ENCODE measurements at regions not wholly inside any gene's neighbourhood (a gene's known extent, or its start where the extent isn't known, plus 50 kb on each side); places are given as distances from the start of the nearest gene placed in this dataset.

GRCh38 chr9:115385383-115386122 is 267.6 kb upstream of the TNC start:
- ChIA-PET POLR2A (no interaction called here), CTCF (no interaction called here)
- H3K27ac Mint-ChIP-seq, result no peak overlapping the region
- peaks cover 0 to 5% of the 10 kb centered on the region in 2 donors for H3K27me3 Mint-ChIP-seq
- ATAC-seq (replicated peaks in 1 of 4) (no peak), DNase-seq (no peak)
- no peaks in the 10 kb centered on the region for H3K4me1 Mint-ChIP-seq
- H3K4me3 Mint-ChIP-seq, result no peak overlapping the region
- no peak overlapping the region for H3K4me3 ChIP-seq (ENCODE audit: control insufficient read depth in 1 of 2, extremely low read depth in 1 of 2, low read length in 1 of 2)
- no peaks in the 10 kb centered on the region for H3K9me3 ChIP-seq
- no peaks in the 10 kb centered on the region for H3K36me3 Mint-ChIP-seq
- H3K4me1 ChIP-seq (ENCODE audit: control insufficient read depth in 1 of 2, extremely low read depth in 1 of 2, insufficient read depth in 2 of 2, low read length in 2 of 2), result no peaks in the 10 kb centered on the region
- no peaks in the 10 kb centered on the region for H3K36me3 ChIP-seq (ENCODE audit: control insufficient read depth in 2 of 2, extremely low read depth in 1 of 2, insufficient read depth in 1 of 2, low read length in 1 of 2)
- peaks cover 0 to 7% of the 10 kb centered on the region in 2 experiments for H3K27me3 ChIP-seq (replicated peaks in 1 of 2; ENCODE audit: control insufficient read depth in 2 of 2, extremely low read depth in 1 of 2, insufficient read depth in 2 of 2, low read length in 1 of 2)
- no peak overlapping the region for H3K27ac ChIP-seq (ENCODE audit: low read length)
- 94% methylated on average over 6 of the region's 18 CpGs for WGBS (ENCODE audit: insufficient coverage)
- H3K9me3 Mint-ChIP-seq, result peaks cover 7 to 17% (median 15%) of the 10 kb centered on the region in 3 donors

GRCh38 chr9:115386963-115387770 is 269.2 kb upstream of the TNC start:
- Mint-ChIP-seq H3K4me3 (no peak overlapping the region), H3K27me3 (peaks cover 0 to 3% of the 10 kb centered on the region in 2 donors), H3K4me1 (no peaks in the 10 kb centered on the region), H3K9me3 (peaks cover 5 to 13% (median 8%) of the 10 kb centered on the region in 3 donors), H3K27ac (no peak overlapping the region), H3K36me3 (no peaks in the 10 kb centered on the region)
- peaks cover 0 to 7% of the 10 kb centered on the region in 2 experiments for H3K27me3 ChIP-seq (replicated peaks in 1 of 2; ENCODE audit: control insufficient read depth in 2 of 2, extremely low read depth in 1 of 2, insufficient read depth in 2 of 2, low read length in 1 of 2)
- CTCF ChIA-PET, result no interaction called here
- H3K36me3 ChIP-seq (ENCODE audit: control insufficient read depth in 2 of 2, extremely low read depth in 1 of 2, insufficient read depth in 1 of 2, low read length in 1 of 2), result no peaks in the 10 kb centered on the region
- no peak overlapping the region for H3K27ac ChIP-seq (ENCODE audit: low read length)
- POLR2A ChIA-PET, result no interaction called here
- WGBS (ENCODE audit: insufficient coverage), result no CpG with 5 or more reads among the region's 2 CpGs
- H3K4me3 ChIP-seq (ENCODE audit: control insufficient read depth in 1 of 2, extremely low read depth in 1 of 2, low read length in 1 of 2), result no peak overlapping the region
- DNase-seq (no peak), ATAC-seq (replicated peaks in 1 of 4) (no peak)
- no peaks in the 10 kb centered on the region for H3K4me1 ChIP-seq (ENCODE audit: control insufficient read depth in 1 of 2, extremely low read depth in 1 of 2, insufficient read depth in 2 of 2, low read length in 2 of 2)
- H3K9me3 ChIP-seq, result no peaks in the 10 kb centered on the region

DNA sequence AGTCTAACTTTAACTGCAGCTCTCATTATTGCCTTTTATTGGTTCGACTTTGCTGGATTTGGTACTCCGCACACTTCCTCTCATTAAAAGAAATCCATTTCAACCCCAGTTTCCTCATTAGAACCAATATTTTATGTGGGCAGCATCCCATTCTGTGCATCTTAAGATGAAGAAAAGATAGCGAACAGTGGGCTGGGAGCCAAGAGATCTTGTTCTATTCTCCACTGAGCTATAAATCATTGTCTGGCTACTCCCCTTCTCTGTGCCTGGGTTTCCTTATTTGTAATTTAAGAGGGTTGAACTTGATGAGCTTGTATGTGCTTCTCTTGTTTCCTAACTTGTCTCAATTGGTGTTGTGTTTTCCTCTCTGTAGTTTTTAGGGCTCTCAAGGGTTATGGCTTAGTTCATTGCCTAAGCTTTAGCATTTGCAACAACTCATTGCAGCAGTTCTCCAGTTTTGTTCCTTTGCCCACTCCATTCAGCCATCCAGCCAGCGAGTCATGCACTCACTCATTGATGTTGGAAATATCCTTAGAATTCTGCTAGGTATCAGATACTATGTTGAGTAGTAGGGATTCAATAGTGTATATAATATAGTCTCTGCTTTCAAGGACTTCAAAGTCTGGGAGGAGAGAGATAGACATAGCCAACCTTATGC is 273.3 kb upstream of the TNC start:
- H3K27ac Mint-ChIP-seq, result no peak overlapping the region
- DNase-seq, result no peak
- Histone ChIP-seq H3K9me3 (no peaks in the 10 kb centered on the region), H3K36me3 (ENCODE audit: control insufficient read depth in 2 of 2, extremely low read depth in 1 of 2, insufficient read depth in 1 of 2, low read length in 1 of 2) (no peaks in the 10 kb centered on the region), H3K27me3 (replicated peaks in 1 of 2; ENCODE audit: control insufficient read depth in 2 of 2, extremely low read depth in 1 of 2, insufficient read depth in 2 of 2, low read length in 1 of 2) (no peaks in the 10 kb centered on the region), H3K4me1 (ENCODE audit: control insufficient read depth in 1 of 2, extremely low read depth in 1 of 2, insufficient read depth in 2 of 2, low read length in 2 of 2) (no peaks in the 10 kb centered on the region), H3K4me3 (ENCODE audit: control insufficient read depth in 1 of 2, extremely low read depth in 1 of 2, low read length in 1 of 2) (no peak overlapping the region), H3K27ac (ENCODE audit: low read length) (no peak overlapping the region)
- CTCF ChIA-PET, result no interaction called here
- H3K9me3 Mint-ChIP-seq, result peaks cover 0 to 4% (median 0%) of the 10 kb centered on the region in 3 donors
- H3K4me3 Mint-ChIP-seq, result no peak overlapping the region
- WGBS (ENCODE audit: insufficient coverage), result 82% methylated on average over 2 of the region's 4 CpGs
- no peak for ATAC-seq (replicated peaks in 1 of 4)
- H3K36me3 Mint-ChIP-seq, result no peaks in the 10 kb centered on the region
- peaks cover 4 to 11% of the 10 kb centered on the region in 2 donors for H3K27me3 Mint-ChIP-seq
- POLR2A ChIA-PET, result no interaction called here
- no peaks in the 10 kb centered on the region for H3K4me1 Mint-ChIP-seq

DNA sequence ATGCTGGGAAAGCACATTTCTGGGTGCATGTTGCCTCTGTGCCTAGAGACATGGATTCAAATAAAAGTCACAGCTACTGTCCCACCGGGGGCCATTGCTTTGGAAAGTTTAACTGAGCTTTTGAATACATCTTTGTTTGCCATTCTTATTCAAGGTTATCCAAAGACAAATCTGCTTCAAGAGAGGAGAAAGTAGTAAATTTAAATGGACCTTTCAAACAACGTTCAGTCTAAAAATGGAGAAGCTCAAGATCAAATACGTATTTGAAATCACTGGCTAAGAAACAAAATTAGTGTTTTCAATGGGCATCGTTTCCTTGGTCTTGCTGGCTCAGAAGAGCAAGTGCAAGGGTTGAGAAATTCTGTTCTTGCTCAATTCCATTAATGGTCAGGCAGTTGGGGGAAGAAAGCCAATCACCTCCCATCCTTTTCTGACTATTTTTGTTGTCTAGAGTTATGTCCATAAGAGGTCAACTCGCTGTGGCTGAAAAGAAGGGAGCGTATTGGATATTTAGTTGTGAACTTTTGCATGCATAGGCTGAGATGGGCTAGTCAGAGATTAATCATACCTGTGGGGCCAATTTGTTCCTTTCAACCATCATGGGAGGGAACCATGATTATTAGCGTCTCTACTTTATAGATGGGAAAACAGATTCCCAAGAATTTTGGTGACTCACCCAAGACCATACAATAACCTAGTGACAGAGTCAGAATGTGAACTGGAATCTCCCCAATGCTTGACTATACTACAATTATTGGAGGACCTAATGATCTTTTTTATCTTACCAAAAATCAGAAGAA is 276.2 kb upstream of the TNC start:
- POLR2A ChIA-PET, result no interaction called here
- H3K4me1 Mint-ChIP-seq, result no peaks in the 10 kb centered on the region
- no peak overlapping the region for H3K4me3 Mint-ChIP-seq
- Histone ChIP-seq H3K27ac (ENCODE audit: low read length) (no peak overlapping the region), H3K36me3 (ENCODE audit: control insufficient read depth in 2 of 2, extremely low read depth in 1 of 2, insufficient read depth in 1 of 2, low read length in 1 of 2) (no peaks in the 10 kb centered on the region), H3K4me3 (ENCODE audit: control insufficient read depth in 1 of 2, extremely low read depth in 1 of 2, low read length in 1 of 2) (no peak overlapping the region), H3K9me3 (no peaks in the 10 kb centered on the region), H3K27me3 (replicated peaks in 1 of 2; ENCODE audit: control insufficient read depth in 2 of 2, extremely low read depth in 1 of 2, insufficient read depth in 2 of 2, low read length in 1 of 2) (no peaks in the 10 kb centered on the region), H3K4me1 (ENCODE audit: control insufficient read depth in 1 of 2, extremely low read depth in 1 of 2, insufficient read depth in 2 of 2, low read length in 2 of 2) (no peaks in the 10 kb centered on the region)
- CTCF ChIA-PET, result no interaction called here
- 69% methylated on average over 2 of the region's 7 CpGs for WGBS (ENCODE audit: insufficient coverage)
- no peak for ATAC-seq (replicated peaks in 1 of 4)
- no peak overlapping the region for H3K27ac Mint-ChIP-seq
- DNase-seq, result no peak
- H3K9me3 Mint-ChIP-seq, result peaks cover 0 to 4% (median 0%) of the 10 kb centered on the region in 3 donors
- H3K36me3 Mint-ChIP-seq, result no peaks in the 10 kb centered on the region
- peaks cover 8 to 10% of the 10 kb centered on the region in 2 donors for H3K27me3 Mint-ChIP-seq

DNA sequence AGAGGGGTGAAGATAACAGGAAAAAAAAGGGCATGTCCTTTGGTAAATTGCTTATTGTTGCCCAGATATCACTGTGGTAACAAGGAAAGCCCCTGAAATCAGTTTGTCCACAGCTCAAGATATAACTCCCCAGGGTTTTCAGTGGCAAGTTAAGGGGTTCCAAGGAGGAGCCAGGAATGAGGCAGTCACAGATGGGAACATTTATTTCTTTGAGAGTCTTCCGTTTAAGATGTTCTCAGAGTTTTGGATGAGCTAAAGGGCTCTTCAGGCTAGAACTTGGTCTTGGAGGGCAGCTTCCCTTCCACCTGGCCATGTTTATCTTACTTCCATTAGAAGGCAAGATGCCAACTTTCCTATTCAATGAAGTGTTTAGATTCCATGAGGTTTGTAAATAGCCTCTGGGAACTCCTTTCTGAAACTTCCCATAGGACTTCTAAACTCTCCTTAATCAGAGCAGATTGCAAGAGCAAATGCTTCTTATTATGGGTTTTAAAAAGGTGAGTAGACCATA is 277.6 kb upstream of the TNC start:
- ChIA-PET POLR2A (no interaction called here), CTCF (no interaction called here)
- Mint-ChIP-seq H3K36me3 (no peaks in the 10 kb centered on the region), H3K4me1 (no peaks in the 10 kb centered on the region), H3K27me3 (peaks cover 8 to 14% of the 10 kb centered on the region in 2 donors), H3K4me3 (no peak overlapping the region), H3K27ac (no peak overlapping the region), H3K9me3 (no peaks in the 10 kb centered on the region)
- Histone ChIP-seq H3K4me3 (ENCODE audit: control insufficient read depth in 1 of 2, extremely low read depth in 1 of 2, low read length in 1 of 2) (no peak overlapping the region), H3K27ac (ENCODE audit: low read length) (no peak overlapping the region), H3K4me1 (ENCODE audit: control insufficient read depth in 1 of 2, extremely low read depth in 1 of 2, insufficient read depth in 2 of 2, low read length in 2 of 2) (no peaks in the 10 kb centered on the region), H3K27me3 (replicated peaks in 1 of 2; ENCODE audit: control insufficient read depth in 2 of 2, extremely low read depth in 1 of 2, insufficient read depth in 2 of 2, low read length in 1 of 2) (no peaks in the 10 kb centered on the region), H3K36me3 (ENCODE audit: control insufficient read depth in 2 of 2, extremely low read depth in 1 of 2, insufficient read depth in 1 of 2, low read length in 1 of 2) (no peaks in the 10 kb centered on the region), H3K9me3 (no peaks in the 10 kb centered on the region)
- no CpG with 5 or more reads among the region's 1 CpG for WGBS (ENCODE audit: insufficient coverage)
- ATAC-seq (replicated peaks in 1 of 4) (no peak), DNase-seq (no peak)

GRCh38 chr9:115396071-115396529 is 278.1 kb upstream of the TNC start:
- POLR2A ChIA-PET, result no interaction called here
- no peak overlapping the region for H3K4me3 Mint-ChIP-seq
- H3K36me3 ChIP-seq (ENCODE audit: control insufficient read depth in 2 of 2, extremely low read depth in 1 of 2, insufficient read depth in 1 of 2, low read length in 1 of 2), result no peaks in the 10 kb centered on the region
- H3K9me3 ChIP-seq, result no peaks in the 10 kb centered on the region
- no peak for ATAC-seq (replicated peaks in 1 of 4)
- H3K36me3 Mint-ChIP-seq, result no peaks in the 10 kb centered on the region
- CTCF ChIA-PET, result no interaction called here
- H3K27me3 ChIP-seq (replicated peaks in 1 of 2; ENCODE audit: control insufficient read depth in 2 of 2, extremely low read depth in 1 of 2, insufficient read depth in 2 of 2, low read length in 1 of 2), result no peaks in the 10 kb centered on the region
- peaks cover 8 to 14% of the 10 kb centered on the region in 2 donors for H3K27me3 Mint-ChIP-seq
- no peak overlapping the region for H3K4me3 ChIP-seq (ENCODE audit: control insufficient read depth in 1 of 2, extremely low read depth in 1 of 2, low read length in 1 of 2)
- no peaks in the 10 kb centered on the region for H3K9me3 Mint-ChIP-seq
- no peak overlapping the region for H3K27ac Mint-ChIP-seq
- H3K4me1 ChIP-seq (ENCODE audit: control insufficient read depth in 1 of 2, extremely low read depth in 1 of 2, insufficient read depth in 2 of 2, low read length in 2 of 2), result no peaks in the 10 kb centered on the region
- DNase-seq, result no peak
- H3K4me1 Mint-ChIP-seq, result no peaks in the 10 kb centered on the region
- H3K27ac ChIP-seq (ENCODE audit: low read length), result no peak overlapping the region

Data from T-cell (primary cell).